Osteocyte (in vitro differentiated cells): ENCODE measurements at regions not wholly inside any gene's neighbourhood (a gene's known extent, or its start where the extent isn't known, plus 50 kb on each side); places are given as distances from the start of the nearest gene placed in this dataset.
"Not testable (repeated sequence)": the region's sequence is repeated elsewhere in the genome, so short reads cannot be mapped to it uniquely, and the experiment has no call there.

Experiments used
- DNase-seq: peaks from one replicate; pipeline ENCODE4 v3.0.0; 2021; ENCODE audit warnings: mixed read lengths; ENCODE audit not compliant: unreplicated experiment; ENCODE audit errors: extremely low spot score
- H3K27ac Mint-ChIP-seq: one replicate; pipeline ENCODE4 v1.8.0; 2021; ENCODE audit warnings: mild to moderate bottlenecking, mixed read lengths; ENCODE audit not compliant: unreplicated experiment
- H3K27me3 Mint-ChIP-seq: one replicate; pipeline ENCODE4 v1.8.0; 2021; ENCODE audit warnings: mixed read lengths; ENCODE audit not compliant: unreplicated experiment
- H3K36me3 Mint-ChIP-seq: one replicate; pipeline ENCODE4 v1.8.0; 2021; ENCODE audit warnings: mixed read lengths; ENCODE audit not compliant: unreplicated experiment
- H3K4me1 Mint-ChIP-seq: one replicate; pipeline ENCODE4 v1.8.0; 2021; ENCODE audit warnings: mixed read lengths; ENCODE audit not compliant: unreplicated experiment
- H3K4me3 Mint-ChIP-seq: one replicate; pipeline ENCODE4 v1.8.0; 2021; ENCODE audit warnings: mild to moderate bottlenecking, moderate library complexity, mixed read lengths; ENCODE audit not compliant: unreplicated experiment
- H3K9me3 Mint-ChIP-seq: one replicate; pipeline ENCODE4 v1.8.0; 2021; ENCODE audit warnings: mixed read lengths; ENCODE audit not compliant: unreplicated experiment
- CTCF ChIP-seq: fragments of 200-600 bp; sonication (generic); IDR thresholded peaks from 2 replicates; pipeline ENCODE4 v1.5.0; 2021; ENCODE audit warnings: antibody characterized with exemption, mild to moderate bottlenecking, moderate library complexity

- Mint-ChIP-seq H3K36me3 (no peaks in the 10 kb centered on the region), H3K27ac (no peak overlapping the region), H3K4me1 (no peaks in the 10 kb centered on the region), H3K27me3 (peaks cover 8% of the 10 kb centered on the region), H3K4me3 (no peak overlapping the region), H3K9me3 (no peaks in the 10 kb centered on the region)
- TF ChIP-seq CTCF: no peak
- no peak for DNase-seq
Observed at GRCh38 chr20:47897461-47897860, 112.2 kb upstream of the SULF2 start.

GRCh38 chr20:47892681-47893080 is 107.4 kb upstream of the SULF2 start:
- not testable (repeated sequence) for DNase-seq, H3K4me1 Mint-ChIP-seq, H3K36me3 Mint-ChIP-seq, H3K27me3 Mint-ChIP-seq, H3K9me3 Mint-ChIP-seq, H3K27ac Mint-ChIP-seq, H3K4me3 Mint-ChIP-seq

DNA sequence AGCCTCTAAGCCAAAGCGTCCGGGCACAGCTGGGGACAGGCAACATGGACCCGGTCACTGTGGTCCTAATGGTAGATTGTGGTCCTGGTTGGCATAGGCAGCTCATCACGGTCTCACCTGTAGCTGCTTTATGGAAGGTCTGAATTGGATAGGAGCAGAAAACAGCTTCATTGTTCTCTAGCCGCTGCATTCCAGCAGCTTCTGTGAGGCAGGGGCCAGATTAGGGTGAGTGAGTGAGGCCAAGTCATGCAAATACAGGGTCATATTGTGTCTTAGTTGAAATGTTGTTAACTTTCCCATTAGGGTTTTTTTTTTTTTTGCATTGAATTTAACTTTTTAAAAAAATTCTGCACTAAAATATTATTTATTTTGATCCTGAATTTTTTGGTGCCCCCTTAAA is 105.4 kb upstream of the SULF2 start:
- peaks cover 12% of the 10 kb centered on the region for H3K27me3 Mint-ChIP-seq
- not testable (repeated sequence) for H3K36me3 Mint-ChIP-seq, H3K27ac Mint-ChIP-seq, H3K4me1 Mint-ChIP-seq, H3K4me3 Mint-ChIP-seq, DNase-seq, H3K9me3 Mint-ChIP-seq

DNA sequence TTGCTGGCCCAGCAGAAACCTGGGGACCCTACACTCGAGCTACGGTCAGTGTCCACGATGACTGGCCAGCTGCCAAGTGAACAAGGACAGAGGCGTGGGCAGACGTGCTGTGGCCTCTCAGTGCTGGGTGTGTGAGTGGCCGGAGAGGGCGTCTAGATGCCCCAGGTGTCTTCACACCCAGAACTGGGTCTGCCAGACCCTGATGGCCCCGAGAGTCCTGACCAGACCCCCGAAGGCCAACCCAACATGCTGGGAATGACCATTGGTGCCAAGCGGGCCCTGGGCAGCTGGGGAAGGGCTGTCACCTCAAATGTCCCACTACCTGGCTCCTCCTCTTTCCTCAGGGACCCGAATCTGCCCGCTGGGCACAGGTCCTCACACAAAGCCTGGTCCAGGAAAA is 104.5 kb upstream of the SULF2 start:
- not testable (repeated sequence) for H3K27ac Mint-ChIP-seq, H3K4me1 Mint-ChIP-seq, H3K9me3 Mint-ChIP-seq, H3K4me3 Mint-ChIP-seq, H3K36me3 Mint-ChIP-seq, DNase-seq
- peaks cover 14% of the 10 kb centered on the region for H3K27me3 Mint-ChIP-seq

GRCh38 chr20:47888351-47888750 is 103.1 kb upstream of the SULF2 start:
- no peak overlapping the region for H3K27ac Mint-ChIP-seq
- H3K9me3 Mint-ChIP-seq: no peaks in the 10 kb centered on the region
- no peaks in the 10 kb centered on the region for H3K36me3 Mint-ChIP-seq
- DNase-seq: peak; percentile 81
- no peak for TF ChIP-seq CTCF
- peaks cover 14% of the 10 kb centered on the region for H3K27me3 Mint-ChIP-seq
- H3K4me1 Mint-ChIP-seq: no peaks in the 10 kb centered on the region
- no peak overlapping the region for H3K4me3 Mint-ChIP-seq

- H3K9me3 Mint-ChIP-seq: no peaks in the 10 kb centered on the region
- H3K36me3 Mint-ChIP-seq: no peaks in the 10 kb centered on the region
- no peak overlapping the region for H3K4me3 Mint-ChIP-seq
- H3K27me3 Mint-ChIP-seq: peaks cover 14% of the 10 kb centered on the region
- TF ChIP-seq CTCF: no peak
- no peak overlapping the region for H3K27ac Mint-ChIP-seq
- DNase-seq: no peak
- no peaks in the 10 kb centered on the region for H3K4me1 Mint-ChIP-seq
Observed at GRCh38 chr20:47887477-47888080, 102.3 kb upstream of the SULF2 start.

GRCh38 chr20:47887064-47887463 is 101.8 kb upstream of the SULF2 start:
- Mint-ChIP-seq H3K4me3 (no peak overlapping the region), H3K27ac (no peak overlapping the region), H3K9me3 (no peaks in the 10 kb centered on the region), H3K4me1 (no peaks in the 10 kb centered on the region), H3K36me3 (no peaks in the 10 kb centered on the region), H3K27me3 (peaks cover 18% of the 10 kb centered on the region)
- peak; percentile 71 for DNase-seq
- no peak for TF ChIP-seq CTCF
